H1 (cell line): ENCODE measurements at regions not wholly inside any gene's neighbourhood (a gene's known extent, or its start where the extent isn't known, plus 50 kb on each side); places are given as distances from the start of the nearest gene placed in this dataset.

ENCODE experiments used
- CTCF ChIA-PET: fragments of 300-600 bp; sonication (Branson Sonifier 250); formaldehyde crosslinking; loops from one replicate; lab custom pipeline; 2021; ENCODE audit not compliant: partially characterized antibody; lab: Charles Lee
- POLR2A ChIA-PET: fragments of 300-600 bp; sonication (Branson Sonifier 250); formaldehyde crosslinking; loops from one replicate; lab custom pipeline; 2021; ENCODE audit warnings: inconsistent platforms; ENCODE audit not compliant: partially characterized antibody; lab: Charles Lee
- DNase-seq, 2 experiments: peaks; one replicate each; pipeline versions ENCODE4 v3.0.0 to v3.0.0-alpha.2; 2010 to 2022; ENCODE audit warnings: low spot score in 2 of 2, low read depth in 1 of 2, mixed read lengths in 1 of 2
- FAIRE-seq: peaks from 2 replicates; lab custom pipeline; 2011; peaks lifted over from hg19 to GRCh38; lab: Jason Lieb, UNC
- H2AFZ ChIP-seq: 2 replicates; pipeline ENCODE4 v1.8.1; 2012; ENCODE audit warnings: low read length, inconsistent platforms
- H2AK5ac ChIP-seq: 2 replicates; pipeline ENCODE4 v1.6.1; 2013; ENCODE audit warnings: low read depth, low read length
- H2BK120ac ChIP-seq: replicated peaks from 2 replicates; pipeline ENCODE3; 2013; ENCODE audit warnings: low read depth, low read length, inconsistent platforms
- H2BK12ac ChIP-seq: 2 replicates; pipeline ENCODE4 v1.6.1; 2013; ENCODE audit warnings: low read depth, low read length
- H2BK15ac ChIP-seq: 2 replicates; pipeline ENCODE4 v1.6.1; 2013; ENCODE audit warnings: low read length
- H2BK20ac ChIP-seq: 2 replicates; pipeline ENCODE4 v1.6.1; 2013; ENCODE audit warnings: low read length
- H2BK5ac ChIP-seq: 2 replicates; pipeline ENCODE4 v1.6.1; 2013; ENCODE audit warnings: low read depth, low read length
- H3K14ac ChIP-seq: 2 replicates; pipeline ENCODE4 v1.6.1; 2013; ENCODE audit warnings: inconsistent platforms; ENCODE audit not compliant: insufficient read length
- H3K18ac ChIP-seq: 2 replicates; pipeline ENCODE4 v1.6.1; 2013; ENCODE audit warnings: low read length; ENCODE audit errors: extremely low read depth
- H3K23ac ChIP-seq: 2 replicates; pipeline ENCODE4 v1.6.1; 2013; ENCODE audit warnings: inconsistent platforms; ENCODE audit not compliant: insufficient read length
- H3K23me2 ChIP-seq: 2 replicates; pipeline ENCODE4 v1.6.1; 2013; ENCODE audit warnings: low read depth, low read length
- H3K27ac ChIP-seq: 2 replicates; pipeline ENCODE4 v1.6.1; 2011; ENCODE audit warnings: low read depth, low read length, inconsistent platforms
- H3K27me3 ChIP-seq, 4 experiments: replicated peaks in 1 of 4; 1 replicate in 1 of 4; 2 replicates in 3 of 4; pipeline versions ENCODE4 v1.6.1 to v1.8.1; 2011 to 2013; ENCODE audit warnings: low read length in 3 of 4, mild to moderate bottlenecking in 3 of 4, inconsistent platforms in 2 of 4, mixed read lengths in 2 of 4, moderate library complexity in 1 of 4; ENCODE audit not compliant: control insufficient read depth in 3 of 4, insufficient read depth in 3 of 4; ENCODE audit errors: extremely low read depth in 1 of 4
- H3K36me3 ChIP-seq, 4 experiments: 2 replicates each; pipeline versions ENCODE4 v1.6.1 to v1.8.1; 2011 to 2013; ENCODE audit warnings: mild to moderate bottlenecking in 4 of 4, low read length in 3 of 4, moderate library complexity in 2 of 4, control low read depth in 1 of 4, inconsistent platforms in 1 of 4; ENCODE audit not compliant: insufficient read depth in 4 of 4, control insufficient read depth in 2 of 4
- H3K4ac ChIP-seq: replicated peaks from 2 replicates; pipeline ENCODE3; 2013; ENCODE audit warnings: low read length, low read depth, mixed read lengths, inconsistent platforms; ENCODE audit not compliant: insufficient read length
- H3K4me1 ChIP-seq, 4 experiments: replicated peaks in 1 of 4; 1 replicate in 1 of 4; 2 replicates in 3 of 4; pipeline versions ENCODE4 v1.6.1 to v1.8.1; 2011 to 2013; ENCODE audit warnings: low read length in 3 of 4, inconsistent platforms in 2 of 4, mixed read lengths in 1 of 4; ENCODE audit not compliant: insufficient read depth in 4 of 4, control insufficient read depth in 3 of 4
- H3K4me2 ChIP-seq, 2 experiments: 2 replicates each; pipeline versions ENCODE4 v1.6.1 to v1.8.1; 2011 to 2013; ENCODE audit warnings: low read depth in 2 of 2, low read length in 2 of 2, control low read depth in 1 of 2, inconsistent platforms in 1 of 2, mild to moderate bottlenecking in 1 of 2; ENCODE audit not compliant: insufficient read depth in 1 of 2
- H3K4me3 ChIP-seq, 4 experiments: fragments of 200-600, 300-600 bp in 1 of 4; sonication (generic), shearing (Covaris generic), sonication (Bioruptor Twin) in 1 of 4; 2 replicates each; pipeline versions ENCODE4 v1.5.1 to v1.8.1; 2011 to 2016; ENCODE audit warnings: low read length in 4 of 4, low read depth in 3 of 4, control low read depth in 2 of 4, inconsistent platforms in 2 of 4, mild to moderate bottlenecking in 2 of 4, mixed read lengths in 1 of 4, moderate library complexity in 1 of 4; ENCODE audit not compliant: insufficient read depth in 2 of 4; ENCODE audit errors: extremely low read depth in 1 of 4
- H3K56ac ChIP-seq: replicated peaks from 2 replicates; pipeline ENCODE3; 2013; ENCODE audit warnings: low read depth, mild to moderate bottlenecking, mixed read lengths, low read length, inconsistent platforms; ENCODE audit not compliant: insufficient read length
- H3K79me1 ChIP-seq: 2 replicates; pipeline ENCODE4 v1.6.1; 2013; ENCODE audit warnings: low read depth, low read length, control low read depth
- H3K79me2 ChIP-seq, 2 experiments: 2 replicates each; pipeline versions ENCODE4 v1.6.1 to v1.8.1; 2012 to 2013; ENCODE audit warnings: low read length in 2 of 2, mild to moderate bottlenecking in 2 of 2, inconsistent platforms in 1 of 2; ENCODE audit not compliant: insufficient read depth in 2 of 2, control insufficient read depth in 1 of 2
- H3K9ac ChIP-seq, 4 experiments: replicated peaks in 1 of 4; 1 replicate in 1 of 4; 2 replicates in 3 of 4; pipeline versions ENCODE4 v1.6.1 to v1.8.1; 2011 to 2013; ENCODE audit warnings: low read depth in 3 of 4, low read length in 3 of 4, control low read depth in 2 of 4, mild to moderate bottlenecking in 2 of 4, moderate library complexity in 2 of 4, inconsistent platforms in 1 of 4; ENCODE audit errors: extremely low read depth in 1 of 4
- H3K9me3 ChIP-seq, 2 experiments: 2 replicates each; pipeline versions ENCODE4 v1.6.1 to v1.8.1; 2012 to 2013; ENCODE audit warnings: mild to moderate bottlenecking in 2 of 2, moderate library complexity in 2 of 2, control low read depth in 1 of 2, inconsistent platforms in 1 of 2, low read depth in 1 of 2, low read length in 1 of 2, mixed read lengths in 1 of 2; ENCODE audit not compliant: insufficient read depth in 2 of 2
- H4K20me1 ChIP-seq, 2 experiments: replicated peaks in 1 of 2; 2 replicates each; pipeline versions ENCODE3 to v1.8.1; 2011 to 2013; ENCODE audit warnings: inconsistent platforms in 2 of 2, low read length in 2 of 2, mild to moderate bottlenecking in 1 of 2; ENCODE audit not compliant: insufficient read depth in 2 of 2, control insufficient read depth in 1 of 2
- H4K5ac ChIP-seq: 2 replicates; pipeline ENCODE4 v1.6.1; 2013; ENCODE audit warnings: low read length, low read depth, mixed read lengths, inconsistent platforms; ENCODE audit not compliant: insufficient read length
- H4K8ac ChIP-seq: 2 replicates; pipeline ENCODE4 v1.8.0; 2013; ENCODE audit warnings: mild to moderate bottlenecking, moderate library complexity, low read length, inconsistent platforms; ENCODE audit not compliant: insufficient read depth; ENCODE audit errors: extremely low read depth
- H4K91ac ChIP-seq: replicated peaks from 2 replicates; pipeline ENCODE3; 2013; ENCODE audit warnings: low read length, mixed read lengths, inconsistent platforms; ENCODE audit not compliant: insufficient read length
- BACH1 ChIP-seq: IDR thresholded peaks from 2 replicates; pipeline ENCODE4 v1.6.1; 2012; ENCODE audit warnings: low read length, improper control_type of control experiment
- CREB1 ChIP-seq: IDR thresholded peaks from 2 replicates; pipeline ENCODE4 v1.6.1; 2012; ENCODE audit warnings: inconsistent platforms
- EZH2 ChIP-seq: fragments of 200-600 bp; sonication (generic); IDR thresholded peaks from 2 replicates; pipeline ENCODE4 v1.7.1; 2012; ENCODE audit warnings: low read depth, mild to moderate bottlenecking, moderate library complexity, low read length, inconsistent platforms; ENCODE audit not compliant: severe bottlenecking
- GABPA ChIP-seq: IDR thresholded peaks from 2 replicates; pipeline ENCODE4 v1.6.1; 2011; ENCODE audit warnings: mild to moderate bottlenecking, low read length, moderate library complexity, borderline replicate concordance; ENCODE audit not compliant: insufficient read depth
- HDAC2 ChIP-seq, 2 experiments: fragments of 300-600 bp in 1 of 2; sonication (generic) in 1 of 2; IDR thresholded peaks; 2 replicates each; pipeline ENCODE4 v1.6.1; 2011 to 2012; ENCODE audit warnings: low read depth in 2 of 2, low read length in 2 of 2, mild to moderate bottlenecking in 2 of 2, moderate library complexity in 2 of 2, borderline replicate concordance in 1 of 2, inconsistent platforms in 1 of 2
- KDM5A ChIP-seq: fragments of 200-600 bp; IDR thresholded peaks from 2 replicates; pipeline ENCODE4 v1.7.1; 2012; ENCODE audit warnings: mild to moderate bottlenecking, low read length, inconsistent platforms, mixed read lengths
- PHF8 ChIP-seq: fragments of 200-600 bp; sonication (generic); conservative IDR thresholded peaks from 2 replicates; pipeline ENCODE4 v1.7.1; 2012; ENCODE audit warnings: low read depth, mild to moderate bottlenecking, inconsistent platforms, low read length, moderate library complexity
- SIRT6 ChIP-seq: IDR thresholded peaks from one replicate; pipeline ENCODE4 v1.7.1; 2012; ENCODE audit warnings: low read length, inconsistent platforms
- SP4 ChIP-seq: IDR thresholded peaks from 2 replicates; pipeline ENCODE4 v1.6.1; 2012; ENCODE audit warnings: low read length, inconsistent platforms
- SRF ChIP-seq: IDR thresholded peaks from 2 replicates; pipeline ENCODE4 v1.6.1; 2011; ENCODE audit warnings: mild to moderate bottlenecking, low read depth, low read length, moderate library complexity
- TCF12 ChIP-seq: IDR thresholded peaks from 2 replicates; pipeline ENCODE4 v1.6.1; 2011; ENCODE audit warnings: low read depth, mild to moderate bottlenecking, low read length
- USF2 ChIP-seq: IDR thresholded peaks from 2 replicates; pipeline ENCODE4 v1.6.1; 2011; ENCODE audit warnings: low read length, improper control_type of control experiment
- WGBS, 2 experiments: shearing (Covaris generic) in 1 of 2; methylation state at CpG; one replicate each; pipeline versions ENCODE4 v1.1.6 to v1.1.7; 2013 to 2015; ENCODE audit warnings: low lambda C conversion rate in 2 of 2, mixed read lengths in 2 of 2, inconsistent platforms in 1 of 2, low coverage in 1 of 2, missing lambda C conversion rate in 1 of 2; ENCODE audit not compliant: insufficient replicate concordance in 2 of 2, insufficient coverage in 1 of 2, insufficient read length in 1 of 2; ENCODE audit errors: extremely low coverage in 1 of 2, missing lambda C conversion rate in 1 of 2; 5-methylcytosine and 5-hydroxymethylcytosine counted together
- TF ChIP-seq, protein P1 (sequence below): IDR thresholded peaks from 2 replicates; pipeline ENCODE4 v1.6.1; 2012; ENCODE audit warnings: inconsistent platforms
- TF ChIP-seq, protein P2 (sequence below): IDR thresholded peaks from 2 replicates; pipeline ENCODE4 v1.6.1; 2012; ENCODE audit warnings: inconsistent platforms

- Histone ChIP-seq H2BK5ac (no peak overlapping the region), H2AK5ac (no peak overlapping the region), H2BK15ac (no peak overlapping the region), H3K18ac (no peak overlapping the region), H2BK12ac (no peak overlapping the region), H3K27me3 (no peaks in the 10 kb centered on the region; a peak in 1 of 7 replicates), H4K91ac (no peak overlapping the region), H3K4me2 (no peak overlapping the region), H3K79me1 (no peaks in the 10 kb centered on the region), H3K14ac (no peak overlapping the region), H3K36me3 (no peaks in the 10 kb centered on the region), H4K5ac (no peak overlapping the region), H3K4ac (no peak overlapping the region), H3K4me1 (peaks cover 2 to 8% (median 4%) of the 10 kb centered on the region in 4 experiments; a peak in 4 of 7 replicates), H3K9ac (no peak overlapping the region), H3K23ac (no peak overlapping the region), H3K4me3 (no peak overlapping the region), H4K20me1 (no peaks in the 10 kb centered on the region), H2BK120ac (no peak overlapping the region), H4K8ac (no peak overlapping the region), H3K9me3 (no peaks in the 10 kb centered on the region), H3K27ac (no peak overlapping the region), H3K23me2 (no peaks in the 10 kb centered on the region), H3K56ac (no peak overlapping the region), H2AFZ (no peak overlapping the region), H2BK20ac (no peak overlapping the region), H3K79me2 (no peaks in the 10 kb centered on the region)
- WGBS, 2 experiments = 85% methylated on average over 10 of the region's 10 CpGs; no CpG with 5 or more reads in 1 of the 2 experiments
- ChIA-PET CTCF (no interaction called here), POLR2A (no interaction called here)
- FAIRE-seq = no peak
- DNase-seq = no peak
- TF ChIP-seq PHF8 (no peak), USF2 (no peak), HDAC2 (IDR thresholded peaks at IDR 0.05; ENCODE audit: borderline replicate concordance in 1 of 2, low read depth in 2 of 2, low read length in 2 of 2) (no peak), SIRT6 (no peak), TCF12 (no peak), BACH1 (no peak), SRF (no peak), SP4 (no peak), EZH2 (no peak), GABPA (no peak), KDM5A (no peak), CREB1 (no peak)
- TF ChIP-seq, protein P1, sequence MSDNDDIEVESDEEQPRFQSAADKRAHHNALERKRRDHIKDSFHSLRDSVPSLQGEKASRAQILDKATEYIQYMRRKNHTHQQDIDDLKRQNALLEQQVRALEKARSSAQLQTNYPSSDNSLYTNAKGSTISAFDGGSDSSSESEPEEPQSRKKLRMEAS = no peak
- TF ChIP-seq, protein P2, sequence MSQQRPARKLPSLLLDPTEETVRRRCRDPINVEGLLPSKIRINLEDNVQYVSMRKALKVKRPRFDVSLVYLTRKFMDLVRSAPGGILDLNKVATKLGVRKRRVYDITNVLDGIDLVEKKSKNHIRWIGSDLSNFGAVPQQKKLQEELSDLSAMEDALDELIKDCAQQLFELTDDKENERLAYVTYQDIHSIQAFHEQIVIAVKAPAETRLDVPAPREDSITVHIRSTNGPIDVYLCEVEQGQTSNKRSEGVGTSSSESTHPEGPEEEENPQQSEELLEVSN = no peak
Measured at GRCh38 chr10:125451319-125451718, 231.6 kb downstream of the TEX36 start.
